ENCODE measurements at regions not wholly inside any gene's neighbourhood (a gene's known extent, or its start where the extent isn't known, plus 50 kb on each side); places are given as distances from the start of the nearest gene placed in this dataset.

- Histone ChIP-seq H3K9me3 (peaks cover 6 to 11% of the 10 kb centered on the region in 2 donors), H3K4me1 (no peaks in the 10 kb centered on the region), H3K27ac (no peak overlapping the region), H3K27me3 (peaks cover 0 to 3% of the 10 kb centered on the region in 2 donors), H3K36me3 (no peaks in the 10 kb centered on the region), H3K4me3 (no peak overlapping the region)
- intact Hi-C loops (cut with DNase I; ENCODE audit: low total_unique reads) = no loop called here
- TF ChIP-seq POLR2AphosphoS5 (IDR thresholded peaks at IDR 0.05) (no peak), CTCF (IDR thresholded peaks at IDR 0.05) (no peak), POLR2A (IDR thresholded peaks at IDR 0.05) (no peak)
- DNase-seq (ENCODE audit: low spot score in 2 of 2) = no peak
Measured at GRCh38 chrX:856566-857290, 226.1 kb downstream of the SHOX start.

DNA sequence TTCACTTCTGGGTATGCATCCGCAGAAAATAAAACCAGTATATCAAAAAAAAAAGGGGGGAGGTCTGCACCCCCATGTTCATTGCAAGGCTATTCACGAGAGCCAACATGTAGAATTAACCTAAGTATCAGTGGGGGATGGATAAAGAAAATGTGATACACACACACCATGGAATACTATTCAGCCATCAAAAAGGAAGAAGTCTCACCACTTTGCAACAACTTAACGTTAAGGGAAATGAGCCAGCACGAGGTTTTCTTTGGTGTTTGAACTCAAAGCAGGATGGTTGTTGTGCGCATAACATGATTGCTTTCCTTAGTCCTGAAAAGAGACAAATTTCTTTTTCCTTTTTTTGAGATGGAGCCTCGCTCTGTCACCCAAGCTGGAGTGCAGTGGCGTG lies 222.7 kb downstream of the SHOX start:
- no peak for DNase-seq (ENCODE audit: low spot score in 2 of 2)
- Histone ChIP-seq H3K4me3 (no peak overlapping the region), H3K27ac (no peak overlapping the region), H3K36me3 (no peaks in the 10 kb centered on the region), H3K4me1 (no peaks in the 10 kb centered on the region), H3K9me3 (peaks cover 4 to 6% of the 10 kb centered on the region in 2 donors), H3K27me3 (peaks cover 0 to 3% of the 10 kb centered on the region in 2 donors)
- intact Hi-C loops (cut with DNase I; ENCODE audit: low total_unique reads) = no loop called here
- TF ChIP-seq CTCF (IDR thresholded peaks at IDR 0.05) = no peak
- TF ChIP-seq POLR2A (IDR thresholded peaks at IDR 0.05) = no peak
- TF ChIP-seq POLR2AphosphoS5 (IDR thresholded peaks at IDR 0.05) = no peak

DNA sequence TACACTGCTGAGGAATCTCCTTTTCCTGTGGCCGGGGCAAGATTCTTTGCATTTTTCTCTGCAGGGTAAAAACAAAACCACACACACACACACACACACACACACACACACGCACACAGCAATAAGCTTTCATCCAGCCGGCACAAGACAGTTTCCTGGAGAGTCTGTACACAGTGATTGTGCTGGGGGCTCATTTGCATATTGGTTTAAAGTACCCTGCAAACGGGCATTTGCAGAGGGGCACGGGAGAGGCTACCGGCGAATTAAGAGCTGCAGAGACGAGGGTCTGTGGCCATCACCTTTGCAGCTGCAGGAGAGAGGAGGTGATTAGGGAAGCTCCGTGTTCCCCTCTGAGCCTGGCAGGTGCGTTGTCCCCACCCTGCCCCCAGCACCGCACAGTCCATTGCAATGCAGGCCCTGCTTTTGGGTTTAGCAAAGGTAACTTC lies 219.9 kb downstream of the SHOX start:
- no peaks in the 10 kb centered on the region for H3K36me3 ChIP-seq
- no peak overlapping the region for H3K27ac ChIP-seq
- H3K4me1 ChIP-seq = no peaks in the 10 kb centered on the region
- intact Hi-C loops (cut with DNase I; ENCODE audit: low total_unique reads) = no loop called here
- peaks cover 0 to 3% of the 10 kb centered on the region in 2 donors for H3K27me3 ChIP-seq
- peaks cover 4 to 6% of the 10 kb centered on the region in 2 donors for H3K9me3 ChIP-seq
- DNase-seq (ENCODE audit: low spot score in 2 of 2) = no peak
- TF ChIP-seq POLR2AphosphoS5 (IDR thresholded peaks at IDR 0.05) = no peak
- no peak for TF ChIP-seq POLR2A (IDR thresholded peaks at IDR 0.05)
- no peak for TF ChIP-seq CTCF (IDR thresholded peaks at IDR 0.05)
- no peak overlapping the region for H3K4me3 ChIP-seq

DNA sequence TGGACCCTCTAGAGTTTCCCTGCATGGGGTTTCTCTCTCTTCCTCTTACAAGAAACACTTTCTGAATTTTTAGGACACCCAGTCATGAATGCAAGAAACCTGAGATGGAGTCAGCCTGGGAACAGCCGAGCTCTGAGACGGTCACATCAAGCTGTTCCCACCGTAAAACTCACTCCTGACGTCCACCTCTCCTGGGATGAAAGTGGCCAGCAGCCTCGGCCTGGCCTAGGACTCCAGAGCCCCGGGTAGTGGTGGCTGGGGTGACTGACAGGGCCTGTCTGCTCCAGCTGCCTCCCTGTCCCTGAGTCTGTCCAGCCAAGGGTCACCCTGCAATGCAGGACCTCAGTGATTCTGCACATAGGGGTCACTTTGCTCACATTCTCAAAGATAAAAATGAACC lies 217.8 kb downstream of the SHOX start:
- Histone ChIP-seq H3K4me1 (no peaks in the 10 kb centered on the region), H3K36me3 (no peaks in the 10 kb centered on the region), H3K27me3 (peaks cover 0 to 3% of the 10 kb centered on the region in 2 donors), H3K27ac (no peak overlapping the region), H3K4me3 (no peak overlapping the region), H3K9me3 (peaks cover 0 to 3% of the 10 kb centered on the region in 2 donors)
- TF ChIP-seq POLR2AphosphoS5 (IDR thresholded peaks at IDR 0.05) (no peak), POLR2A (IDR thresholded peaks at IDR 0.05) (no peak), CTCF (IDR thresholded peaks at IDR 0.05) (no peak)
- DNase-seq (ENCODE audit: low spot score in 2 of 2) = no peak
- intact Hi-C loops (cut with DNase I; ENCODE audit: low total_unique reads) = no loop called here

DNA sequence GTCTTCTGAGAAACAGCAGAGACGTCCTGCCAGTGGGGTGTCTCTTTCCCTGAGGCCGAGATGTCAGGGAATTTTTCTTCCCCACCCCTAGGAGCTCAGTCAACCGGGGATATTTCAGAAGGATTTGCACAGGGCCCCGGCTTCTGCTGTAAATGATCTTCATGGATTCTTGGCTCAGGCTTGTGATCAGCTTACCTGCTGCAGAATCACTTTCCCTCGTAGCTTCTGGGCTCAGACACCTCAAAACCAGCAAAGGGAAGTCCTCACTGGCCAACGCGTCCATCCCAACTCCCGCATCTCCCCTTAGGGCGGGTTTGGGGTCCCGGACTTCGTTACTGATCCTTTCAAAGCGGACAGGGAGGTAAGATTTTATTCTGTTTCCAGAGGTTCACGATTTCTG lies 212.7 kb downstream of the SHOX start:
- H3K27ac ChIP-seq = no peak overlapping the region
- no peaks in the 10 kb centered on the region for H3K9me3 ChIP-seq
- H3K36me3 ChIP-seq = no peaks in the 10 kb centered on the region
- H3K27me3 ChIP-seq = no peaks in the 10 kb centered on the region
- DNase-seq (ENCODE audit: low spot score in 2 of 2) = no peak
- TF ChIP-seq CTCF (IDR thresholded peaks at IDR 0.05) (no peak), POLR2AphosphoS5 (IDR thresholded peaks at IDR 0.05) (no peak), POLR2A (IDR thresholded peaks at IDR 0.05) (no peak)
- H3K4me1 ChIP-seq = no peaks in the 10 kb centered on the region
- intact Hi-C loops (cut with DNase I; ENCODE audit: low total_unique reads) = no loop called here
- no peak overlapping the region for H3K4me3 ChIP-seq

Data from breast epithelium (tissue), 4 donors.